ENCODE measurements at regions not wholly inside any gene's neighbourhood (a gene's known extent, or its start where the extent isn't known, plus 50 kb on each side); places are given as distances from the start of the nearest gene placed in this dataset.

DNA sequence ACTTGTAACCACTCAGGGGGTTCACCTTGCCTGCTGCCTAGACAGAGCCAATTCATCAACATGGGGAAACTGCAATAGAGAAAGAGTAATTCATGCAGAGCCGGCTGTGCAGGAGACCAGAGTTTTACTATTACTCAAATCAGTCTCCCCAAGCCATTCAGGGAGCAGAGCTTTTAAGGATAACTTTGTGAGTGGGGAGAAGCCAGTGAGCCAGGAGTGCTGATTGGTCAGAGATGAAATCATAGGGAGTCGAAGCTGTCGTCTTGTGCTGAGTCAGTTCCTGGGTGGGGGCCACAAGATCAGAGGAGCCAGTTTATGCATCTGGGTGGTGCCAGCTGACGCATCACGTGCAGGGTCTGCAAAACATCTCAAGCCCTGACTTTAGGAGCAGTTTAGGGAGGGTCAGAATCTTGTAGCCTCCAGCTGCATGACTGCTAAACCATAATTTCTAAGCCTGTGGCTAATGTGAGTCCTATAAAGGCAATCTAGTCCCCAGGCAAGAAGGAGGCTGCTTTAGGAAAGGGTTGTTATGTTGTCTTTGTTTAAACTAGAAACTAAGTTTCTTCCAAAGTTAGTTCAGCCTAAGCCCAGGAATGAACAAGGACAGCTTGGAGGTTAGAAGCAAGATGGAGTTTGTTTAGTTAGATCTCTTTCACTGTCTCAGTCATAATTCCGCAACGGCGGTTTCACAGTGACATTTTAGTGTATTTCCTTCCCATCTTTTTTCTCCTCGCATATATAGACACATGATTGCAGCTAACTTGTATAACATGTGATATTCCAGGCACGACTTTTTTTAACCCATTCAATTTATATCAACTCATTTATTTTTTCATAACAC lies 68.9 kb upstream of the NCOR2 start:
- no peaks in the 10 kb centered on the region for H3K36me3 Mint-ChIP-seq
- ATAC-seq (replicated peaks) (no peak), DNase-seq (no peak)
- H3K27ac Mint-ChIP-seq = no peak overlapping the region
- H3K4me1 Mint-ChIP-seq = peaks cover 13 to 20% of the 10 kb centered on the region in 2 donors
- H3K9me3 Mint-ChIP-seq = no peaks in the 10 kb centered on the region
- H3K4me3 Mint-ChIP-seq = no peak overlapping the region
- H3K27me3 Mint-ChIP-seq = peaks cover 23 to 33% of the 10 kb centered on the region in 2 donors

DNA sequence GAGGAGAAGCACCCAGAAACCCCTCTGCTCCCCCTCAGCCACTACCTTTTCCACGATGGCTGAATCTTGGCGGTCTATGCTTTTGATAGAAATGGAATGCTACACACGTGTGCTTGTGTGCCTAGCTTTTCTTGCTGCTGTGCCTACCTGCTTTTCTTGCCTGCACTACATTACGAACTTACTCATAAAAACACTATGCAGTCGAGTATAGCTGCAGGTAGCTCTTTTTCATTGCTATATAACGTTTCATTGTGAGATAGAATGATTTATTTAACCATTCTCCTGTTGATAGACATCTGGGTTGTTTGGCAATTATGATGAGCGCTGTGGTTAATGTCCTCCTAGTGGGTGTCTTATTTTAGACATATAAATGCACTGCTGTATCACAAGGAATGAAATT lies 67.9 kb upstream of the NCOR2 start:
- Mint-ChIP-seq H3K27me3 (peaks cover 19 to 31% of the 10 kb centered on the region in 2 donors), H3K4me3 (no peak overlapping the region), H3K27ac (no peak overlapping the region), H3K36me3 (no peaks in the 10 kb centered on the region), H3K9me3 (no peaks in the 10 kb centered on the region), H3K4me1 (peaks cover 12 to 20% of the 10 kb centered on the region in 2 donors)
- ATAC-seq (replicated peaks) = no peak
- DNase-seq = no peak

DNA sequence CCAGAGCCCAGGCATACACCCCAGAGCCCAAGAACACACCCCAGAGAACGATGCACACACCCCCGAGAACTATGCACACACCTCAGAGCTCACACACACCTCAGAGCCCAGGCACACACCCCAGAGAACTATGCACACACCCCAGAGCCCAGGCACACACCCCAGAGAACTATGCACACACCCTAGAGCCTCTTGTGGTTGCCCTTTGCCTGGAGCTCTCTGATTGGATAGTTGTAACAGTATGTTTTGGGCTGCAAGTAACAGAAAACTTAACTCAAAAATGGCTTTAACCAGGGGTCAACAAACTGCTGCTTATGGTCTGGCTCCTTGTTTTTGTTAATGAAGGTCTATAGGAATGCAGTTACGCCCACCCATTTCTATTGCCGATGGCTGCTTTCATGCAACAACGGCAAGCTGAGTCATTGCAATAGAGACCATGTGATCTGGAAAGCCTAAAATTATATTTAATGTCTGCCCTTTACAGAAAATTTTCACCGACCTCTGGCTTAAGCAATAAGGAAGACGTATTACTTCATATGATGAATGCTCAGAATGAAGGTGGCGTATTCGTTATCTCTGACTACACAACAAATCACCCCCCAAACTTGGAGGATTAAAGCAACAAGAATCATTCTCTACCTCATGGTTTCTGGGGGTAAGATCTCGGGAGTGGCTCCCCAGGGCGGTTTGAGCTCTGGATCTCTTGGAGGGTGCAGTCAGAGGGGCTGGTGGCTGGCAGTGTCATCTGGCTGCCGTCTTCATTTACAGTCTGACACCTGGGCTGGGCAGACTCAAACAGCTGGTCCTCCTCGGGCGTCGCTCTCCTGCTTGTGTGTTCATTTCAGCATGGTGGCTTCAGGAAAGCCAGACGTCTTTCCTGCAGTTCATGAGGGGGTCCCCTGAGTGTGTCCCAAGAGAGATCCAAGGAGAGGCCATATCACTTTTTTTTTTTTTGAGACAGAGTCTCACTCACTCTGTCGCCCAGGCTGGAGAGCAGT lies 66.3 kb upstream of the NCOR2 start:
- Mint-ChIP-seq H3K27me3 (peaks cover 16 to 19% of the 10 kb centered on the region in 2 donors), H3K9me3 (no peaks in the 10 kb centered on the region), H3K4me3 (no peak overlapping the region), H3K27ac (no peak overlapping the region), H3K4me1 (peaks cover 11 to 20% of the 10 kb centered on the region in 2 donors), H3K36me3 (no peaks in the 10 kb centered on the region)
- ATAC-seq (replicated peaks) (peak in 1 of 2 donors; percentile 27), DNase-seq (no peak)

DNA sequence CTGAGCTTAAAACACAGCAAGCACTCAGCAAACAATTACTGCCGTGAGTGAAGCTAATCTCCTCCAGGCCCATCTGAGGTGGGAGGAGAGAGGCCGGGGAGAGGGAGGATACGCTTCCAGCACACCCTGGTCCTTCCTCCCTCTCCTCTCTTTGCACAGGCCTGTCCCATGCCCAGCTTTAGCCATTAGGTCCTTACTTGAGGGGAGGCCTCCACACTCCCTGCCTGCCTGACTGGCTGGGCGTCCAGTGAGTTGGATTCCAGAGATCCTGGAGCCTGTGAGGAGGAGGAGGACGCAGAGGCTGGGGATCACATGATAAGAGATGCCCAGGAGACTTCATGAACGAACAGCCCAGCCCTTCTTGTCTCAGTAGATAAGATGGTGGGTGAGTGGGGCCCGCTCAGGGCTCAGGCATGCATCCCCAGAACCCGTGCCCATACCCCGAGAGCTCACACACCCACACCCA lies 65.1 kb upstream of the NCOR2 start:
- ATAC-seq (replicated peaks) (no peak), DNase-seq (no peak)
- Mint-ChIP-seq H3K36me3 (no peaks in the 10 kb centered on the region), H3K4me1 (peaks cover 11 to 20% of the 10 kb centered on the region in 2 donors), H3K27ac (no peak overlapping the region), H3K9me3 (no peaks in the 10 kb centered on the region), H3K27me3 (peaks cover 7 to 14% of the 10 kb centered on the region in 2 donors), H3K4me3 (no peak overlapping the region)

GRCh38 chr12:124631681-124632256 lies 64.4 kb upstream of the NCOR2 start:
- DNase-seq (no peak), ATAC-seq (replicated peaks) (no peak)
- peaks cover 11 to 20% of the 10 kb centered on the region in 2 donors for H3K4me1 Mint-ChIP-seq
- H3K9me3 Mint-ChIP-seq = no peaks in the 10 kb centered on the region
- no peak overlapping the region for H3K27ac Mint-ChIP-seq
- no peak overlapping the region for H3K4me3 Mint-ChIP-seq
- peaks cover 7 to 14% of the 10 kb centered on the region in 2 donors for H3K27me3 Mint-ChIP-seq
- H3K36me3 Mint-ChIP-seq = no peaks in the 10 kb centered on the region

- Mint-ChIP-seq H3K36me3 (no peaks in the 10 kb centered on the region), H3K4me3 (no peak overlapping the region), H3K27me3 (peaks cover 7 to 10% of the 10 kb centered on the region in 2 donors), H3K4me1 (peaks cover 7 to 19% of the 10 kb centered on the region in 2 donors), H3K9me3 (no peaks in the 10 kb centered on the region), H3K27ac (no peak overlapping the region)
- ATAC-seq (replicated peaks) (no peak), DNase-seq (no peak)
Measured at GRCh38 chr12:124630791-124631313, 63.4 kb upstream of the NCOR2 start.

DNA sequence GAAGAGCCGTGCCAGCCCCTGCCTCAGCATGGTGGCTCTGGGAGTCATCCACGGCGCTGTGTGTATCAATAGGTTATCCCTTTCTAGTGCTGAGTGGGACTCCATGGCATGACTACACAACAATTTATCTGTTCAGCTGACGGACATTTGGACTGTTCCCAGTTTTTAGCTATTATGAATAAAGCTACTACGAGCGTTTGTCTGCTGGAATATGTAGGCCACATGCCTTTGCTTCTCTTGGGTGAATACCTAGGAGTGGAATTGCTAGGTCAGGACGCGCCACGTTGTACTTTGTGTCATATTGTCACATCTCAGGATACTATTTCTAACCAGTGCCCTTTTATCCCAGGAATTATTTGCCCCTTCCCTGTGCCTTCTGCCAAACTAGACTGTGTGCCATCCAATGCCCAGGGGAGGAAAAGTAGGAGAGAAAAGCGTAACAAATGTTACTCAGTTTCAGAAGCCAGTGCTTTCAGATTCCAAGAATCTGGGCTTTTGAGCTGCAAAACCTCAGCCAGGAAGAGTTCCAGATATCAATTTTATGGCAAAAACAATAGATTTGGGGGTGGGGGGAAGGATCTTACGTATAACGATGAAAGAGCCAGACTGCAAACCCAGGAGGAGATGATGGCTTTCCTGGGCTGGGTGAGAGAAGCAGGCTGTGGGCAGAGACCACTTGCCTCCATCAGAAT lies 62.5 kb upstream of the NCOR2 start:
- Mint-ChIP-seq H3K36me3 (no peaks in the 10 kb centered on the region), H3K27me3 (peaks cover 7 to 8% of the 10 kb centered on the region in 2 donors), H3K4me1 (peaks cover 7 to 17% of the 10 kb centered on the region in 2 donors), H3K27ac (no peak overlapping the region), H3K4me3 (no peak overlapping the region), H3K9me3 (no peaks in the 10 kb centered on the region)
- no peak for ATAC-seq (replicated peaks)
- DNase-seq = no peak

DNA sequence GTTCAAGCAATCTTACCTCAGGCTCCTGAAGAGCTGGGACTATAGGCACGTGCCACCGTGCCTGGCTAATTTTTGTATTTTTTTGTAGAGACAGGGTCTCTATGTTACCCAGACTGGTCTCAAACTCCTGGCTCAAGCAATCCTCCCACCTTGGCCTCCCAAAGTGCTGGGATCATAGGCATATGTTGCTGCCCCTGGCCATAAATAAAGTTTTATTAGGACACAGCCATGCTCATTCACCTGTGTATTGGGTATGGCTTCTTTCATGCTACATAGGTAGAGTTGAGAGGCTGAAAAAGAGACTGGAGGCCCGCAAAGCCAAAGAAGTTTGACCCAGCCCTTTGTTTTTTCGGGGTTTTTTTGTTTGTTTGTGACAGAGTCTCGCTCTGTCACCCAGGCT lies 61.7 kb upstream of the NCOR2 start:
- Mint-ChIP-seq H3K4me1 (peaks cover 7 to 17% of the 10 kb centered on the region in 2 donors), H3K4me3 (no peak overlapping the region), H3K9me3 (no peaks in the 10 kb centered on the region), H3K27me3 (peaks cover 7 to 8% of the 10 kb centered on the region in 2 donors), H3K27ac (no peak overlapping the region), H3K36me3 (no peaks in the 10 kb centered on the region)
- ATAC-seq (replicated peaks) = no peak
- DNase-seq = no peak

DNA sequence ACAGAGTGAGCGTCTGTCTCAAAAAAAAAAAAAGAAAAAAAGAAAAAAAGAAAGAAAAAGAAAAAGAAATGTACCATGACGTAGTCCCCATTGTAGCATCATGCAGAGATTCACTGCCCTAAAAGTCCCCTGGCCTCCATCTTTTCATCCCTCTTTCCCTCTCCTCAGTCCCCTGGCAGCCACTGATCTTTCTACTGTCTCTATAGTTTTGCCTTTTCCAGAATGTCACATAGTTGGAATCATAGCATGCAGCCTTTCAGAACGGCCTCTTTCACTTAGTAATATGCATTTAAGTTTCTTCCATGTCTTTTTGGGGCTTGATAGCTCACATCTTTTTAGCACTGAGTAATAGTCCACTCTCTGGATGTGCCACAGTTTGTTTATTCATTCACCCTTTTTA lies 60.5 kb upstream of the NCOR2 start:
- H3K36me3 Mint-ChIP-seq = no peaks in the 10 kb centered on the region
- peaks cover 2 to 4% of the 10 kb centered on the region in 2 donors for H3K27me3 Mint-ChIP-seq
- peaks cover under 1 to 5% of the 10 kb centered on the region in 2 donors for H3K4me1 Mint-ChIP-seq
- no peak overlapping the region for H3K27ac Mint-ChIP-seq
- ATAC-seq (replicated peaks) = no peak
- DNase-seq = no peak
- no peak overlapping the region for H3K4me3 Mint-ChIP-seq
- H3K9me3 Mint-ChIP-seq = no peaks in the 10 kb centered on the region

DNA sequence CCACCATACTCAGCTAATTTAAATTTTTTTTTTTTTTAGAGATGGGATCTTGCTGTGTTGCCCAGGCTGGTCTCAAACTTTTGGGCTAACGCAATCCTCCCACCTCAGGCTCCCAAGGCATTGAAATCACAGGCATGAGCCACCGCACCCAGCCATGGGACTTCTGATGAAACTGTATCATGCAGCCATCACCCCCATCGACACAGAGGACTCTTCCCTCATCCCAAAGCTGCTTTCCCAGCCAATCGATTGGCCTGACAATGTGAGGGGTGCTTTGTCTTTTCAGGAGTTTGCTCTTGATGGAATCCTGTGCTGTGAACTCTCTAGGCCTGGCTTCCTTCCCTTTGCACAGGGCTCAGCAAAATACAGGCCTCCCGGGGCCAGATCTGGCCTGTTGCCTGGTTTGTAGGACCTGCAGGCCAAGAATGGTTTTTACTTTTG lies 59.6 kb upstream of the NCOR2 start:
- no peaks in the 10 kb centered on the region for H3K36me3 Mint-ChIP-seq
- H3K27me3 Mint-ChIP-seq = peaks cover 0 to 4% of the 10 kb centered on the region in 2 donors
- ATAC-seq (replicated peaks) (no peak), DNase-seq (no peak)
- H3K4me1 Mint-ChIP-seq = peaks cover 2 to 5% of the 10 kb centered on the region in 2 donors
- H3K27ac Mint-ChIP-seq = no peak overlapping the region
- H3K9me3 Mint-ChIP-seq = no peaks in the 10 kb centered on the region
- no peak overlapping the region for H3K4me3 Mint-ChIP-seq

DNA sequence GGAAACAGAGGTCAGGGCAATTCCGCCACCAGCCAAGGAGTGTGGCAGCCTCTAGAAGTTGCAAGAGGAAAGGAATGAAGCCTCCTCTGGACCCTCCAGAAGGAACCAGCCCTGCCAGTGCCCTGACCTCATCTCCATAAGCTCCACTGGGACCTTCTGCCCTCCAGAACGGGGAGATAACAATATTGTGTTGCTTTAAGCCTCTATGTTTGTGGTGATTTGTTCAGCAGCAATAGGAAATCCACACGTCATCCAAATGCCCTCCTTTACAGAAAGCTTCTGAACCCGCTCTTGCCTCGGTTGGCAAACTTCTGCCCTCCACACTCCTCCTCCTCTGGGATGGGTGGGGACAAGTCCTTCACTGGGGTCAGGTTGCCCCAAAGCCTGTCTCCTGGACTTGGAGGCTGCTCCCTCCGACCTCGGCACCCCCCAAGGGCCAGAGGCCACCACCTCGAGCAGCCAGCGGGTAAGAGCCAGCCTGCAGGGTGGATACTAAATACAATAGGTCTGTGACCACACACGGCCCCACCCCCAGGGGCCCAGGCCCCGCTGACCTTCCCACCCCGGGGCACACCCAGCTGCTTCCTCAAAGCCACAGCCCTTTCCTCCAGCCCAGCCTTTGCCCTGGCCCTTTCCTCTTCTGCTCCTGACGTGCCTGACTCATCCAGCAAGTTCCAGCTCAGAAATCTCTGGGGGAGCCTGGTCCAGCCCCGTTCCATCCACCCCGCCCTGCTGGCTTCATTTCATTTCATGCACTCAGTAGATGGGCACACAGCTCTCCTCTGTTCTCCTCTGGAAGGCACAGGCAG lies 58.7 kb upstream of the NCOR2 start:
- no peaks in the 10 kb centered on the region for H3K36me3 Mint-ChIP-seq
- peaks cover 0 to 4% of the 10 kb centered on the region in 2 donors for H3K27me3 Mint-ChIP-seq
- H3K4me3 Mint-ChIP-seq = no peak overlapping the region
- DNase-seq (no peak), ATAC-seq (replicated peaks) (no peak)
- no peak overlapping the region for H3K27ac Mint-ChIP-seq
- no peaks in the 10 kb centered on the region for H3K9me3 Mint-ChIP-seq
- H3K4me1 Mint-ChIP-seq = peaks cover 2 to 5% of the 10 kb centered on the region in 2 donors

GRCh38 chr12:124624823-124625222 lies 57.4 kb upstream of the NCOR2 start:
- Mint-ChIP-seq H3K36me3 (no peaks in the 10 kb centered on the region), H3K4me1 (peaks cover 2 to 5% of the 10 kb centered on the region in 2 donors), H3K27me3 (peaks cover 0 to 4% of the 10 kb centered on the region in 2 donors), H3K4me3 (no peak overlapping the region), H3K27ac (peak overlapping the region; percentile 32), H3K9me3 (no peaks in the 10 kb centered on the region)
- no peak for DNase-seq
- no peak for ATAC-seq (replicated peaks)
